ENCODE measurements at regions not wholly inside any gene's neighbourhood (a gene's known extent, or its start where the extent isn't known, plus 50 kb on each side); places are given as distances from the start of the nearest gene placed in this dataset.

DNA sequence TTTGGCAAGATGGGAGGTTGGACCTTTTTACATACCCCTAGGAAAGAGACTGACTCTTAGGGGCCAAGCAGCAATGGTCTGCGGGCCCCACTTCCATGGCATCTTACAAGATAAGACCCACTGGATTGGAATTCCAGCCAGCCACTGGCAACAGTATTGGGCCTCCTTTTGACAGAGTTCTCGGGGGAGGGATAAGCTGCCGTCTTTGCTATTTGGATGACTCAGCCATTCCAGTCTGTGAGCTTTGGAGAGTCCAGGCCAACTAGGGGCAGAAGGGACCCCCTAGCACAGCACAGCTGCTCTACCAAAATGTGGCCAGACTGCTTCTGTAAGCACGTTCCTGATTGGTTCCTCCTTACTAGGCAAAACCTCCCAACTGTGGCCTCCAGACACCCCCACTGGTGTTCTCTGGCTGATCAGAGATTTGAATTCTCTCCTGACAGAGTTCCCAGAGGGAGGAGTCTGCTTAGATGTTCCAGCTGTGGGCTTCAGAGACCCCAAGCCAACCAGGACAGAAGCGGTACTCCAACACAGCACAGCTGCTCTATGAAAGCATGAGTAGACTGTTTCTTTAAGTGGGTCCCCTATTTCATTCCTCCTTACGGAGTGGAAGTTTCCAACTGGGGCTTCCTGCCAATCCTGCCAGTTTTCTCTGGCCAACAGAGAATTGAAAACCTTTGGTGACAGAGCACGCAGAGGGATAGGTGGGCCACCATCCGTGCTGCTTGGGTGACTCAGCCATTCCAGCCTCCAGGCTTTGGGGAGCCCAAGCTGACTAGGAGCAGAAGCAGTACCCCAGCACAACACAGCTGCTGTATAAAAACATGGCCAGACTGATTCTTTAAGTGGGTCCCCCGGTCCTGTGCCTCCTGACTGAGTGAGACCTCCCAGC lies 672.1 kb upstream of the RIOK2 start:
- Mint-ChIP-seq H3K27ac (ENCODE audit: unreplicated experiment) (no peak overlapping the region), H3K36me3 (ENCODE audit: low read depth, unreplicated experiment) (no peaks in the 10 kb centered on the region), H3K9me3 (ENCODE audit: unreplicated experiment) (no peaks in the 10 kb centered on the region), H3K4me3 (ENCODE audit: unreplicated experiment) (no peak overlapping the region), H3K4me1 (ENCODE audit: unreplicated experiment) (no peaks in the 10 kb centered on the region), H3K27me3 (ENCODE audit: unreplicated experiment) (peaks cover 2% of the 10 kb centered on the region)
- TF ChIP-seq CTCF (IDR thresholded peaks at IDR 0.05; ENCODE audit: unreplicated experiment): no peak
- no peak for DNase-seq (ENCODE audit: low spot score)

DNA sequence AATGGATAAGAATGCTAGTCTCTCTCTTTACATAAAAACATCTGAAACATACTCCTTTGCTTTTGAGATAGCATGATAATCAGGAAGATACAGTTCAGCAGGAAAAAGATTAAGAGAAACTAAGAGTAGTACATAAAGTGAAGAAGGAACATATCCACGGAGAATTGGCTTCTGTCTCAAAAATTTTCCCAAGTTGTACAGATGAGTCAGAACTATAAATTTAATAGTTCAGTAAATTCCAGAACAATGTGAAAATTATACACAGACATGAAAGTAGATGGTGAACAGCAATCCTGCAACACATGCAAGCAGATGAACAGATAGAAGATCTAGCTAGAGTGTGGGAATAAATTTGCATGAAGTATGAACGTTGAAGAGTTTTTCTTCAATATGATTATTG lies 691.4 kb upstream of the RIOK2 start:
- Mint-ChIP-seq H3K27ac (ENCODE audit: unreplicated experiment) (no peak overlapping the region), H3K27me3 (ENCODE audit: unreplicated experiment) (no peaks in the 10 kb centered on the region), H3K4me1 (ENCODE audit: unreplicated experiment) (no peaks in the 10 kb centered on the region), H3K4me3 (ENCODE audit: unreplicated experiment) (no peak overlapping the region), H3K9me3 (ENCODE audit: unreplicated experiment) (no peaks in the 10 kb centered on the region), H3K36me3 (ENCODE audit: low read depth, unreplicated experiment) (no peaks in the 10 kb centered on the region)
- no peak for DNase-seq (ENCODE audit: low spot score)
- no peak for TF ChIP-seq CTCF (IDR thresholded peaks at IDR 0.05; ENCODE audit: unreplicated experiment)

GRCh38 chr5:97876272-97876671 lies 693.2 kb upstream of the RIOK2 start:
- H3K4me3 Mint-ChIP-seq (ENCODE audit: unreplicated experiment): no peak overlapping the region

GRCh38 chr5:97877588-97877987 lies 694.5 kb upstream of the RIOK2 start:
- no peaks in the 10 kb centered on the region for H3K27me3 Mint-ChIP-seq (ENCODE audit: unreplicated experiment)
- DNase-seq (ENCODE audit: low spot score): no peak
- H3K27ac Mint-ChIP-seq (ENCODE audit: unreplicated experiment): no peak overlapping the region
- H3K36me3 Mint-ChIP-seq (ENCODE audit: low read depth, unreplicated experiment): no peaks in the 10 kb centered on the region
- no peaks in the 10 kb centered on the region for H3K4me1 Mint-ChIP-seq (ENCODE audit: unreplicated experiment)
- no peak overlapping the region for H3K4me3 Mint-ChIP-seq (ENCODE audit: unreplicated experiment)
- H3K9me3 Mint-ChIP-seq (ENCODE audit: unreplicated experiment): no peaks in the 10 kb centered on the region
- no peak for TF ChIP-seq CTCF (IDR thresholded peaks at IDR 0.05; ENCODE audit: unreplicated experiment)

More at GRCh38 chr5:97876272-97876671, 693.2 kb upstream of the RIOK2 start:
- no peak overlapping the region for H3K27ac Mint-ChIP-seq (ENCODE audit: unreplicated experiment)
- H3K9me3 Mint-ChIP-seq (ENCODE audit: unreplicated experiment): no peaks in the 10 kb centered on the region
- no peak for TF ChIP-seq CTCF (IDR thresholded peaks at IDR 0.05; ENCODE audit: unreplicated experiment)
- H3K36me3 Mint-ChIP-seq (ENCODE audit: low read depth, unreplicated experiment): no peaks in the 10 kb centered on the region
- DNase-seq (ENCODE audit: low spot score): no peak
- H3K27me3 Mint-ChIP-seq (ENCODE audit: unreplicated experiment): no peaks in the 10 kb centered on the region
- no peaks in the 10 kb centered on the region for H3K4me1 Mint-ChIP-seq (ENCODE audit: unreplicated experiment)

- H3K9me3 Mint-ChIP-seq (ENCODE audit: unreplicated experiment): no peaks in the 10 kb centered on the region
These were observed 705.4 kb upstream of the RIOK2 start for GRCh38 chr5:97888439-97888838.

More at GRCh38 chr5:97888439-97888838, 705.4 kb upstream of the RIOK2 start:
- Mint-ChIP-seq H3K36me3 (ENCODE audit: low read depth, unreplicated experiment) (no peaks in the 10 kb centered on the region), H3K4me1 (ENCODE audit: unreplicated experiment) (no peaks in the 10 kb centered on the region), H3K27ac (ENCODE audit: unreplicated experiment) (no peak overlapping the region), H3K27me3 (ENCODE audit: unreplicated experiment) (no peaks in the 10 kb centered on the region), H3K4me3 (ENCODE audit: unreplicated experiment) (no peak overlapping the region)
- DNase-seq (ENCODE audit: low spot score): no peak
- no peak for TF ChIP-seq CTCF (IDR thresholded peaks at IDR 0.05; ENCODE audit: unreplicated experiment)

All from endothelial cell (in vitro differentiated cells).